OCI-LY7 (cell line): ENCODE measurements at regions not wholly inside any gene's neighbourhood (a gene's known extent, or its start where the extent isn't known, plus 50 kb on each side); places are given as distances from the start of the nearest gene placed in this dataset.
"Not testable (repeated sequence)": the region's sequence is repeated elsewhere in the genome, so short reads cannot be mapped to it uniquely, and the experiment has no call there.

Experiments used
- BruUV-seq: library from RNA; stranded (reverse); fragments of 400-500 nt; replicated peaks from 2 replicates; lab custom pipeline; 2021; lab: Mats Ljungman, UMichigan
- CTCF ChIA-PET: fragments of 300-600 bp; sonication (Branson Sonifier 250); formaldehyde crosslinking; loops from one replicate; lab custom pipeline; 2022; ENCODE audit warnings: antibody characterized with exemption; ENCODE audit not compliant: unreplicated experiment; lab: Charles Lee
- POLR2A ChIA-PET: fragments of 300-600 bp; sonication (Branson Sonifier 250); formaldehyde crosslinking; loops from one replicate; lab custom pipeline; 2022; ENCODE audit warnings: antibody characterized with exemption; lab: Charles Lee
- DNase-seq: peaks from one replicate; pipeline ENCODE4 v3.0.0-alpha.2; 2015; ENCODE audit warnings: low spot score
- H2AFZ ChIP-seq: fragments of 200-600 bp; sonication (generic), shearing (Covaris generic); 2 replicates; pipeline ENCODE4 v1.6.1; 2014; ENCODE audit warnings: mild to moderate bottlenecking, antibody characterized with exemption, low read length, moderate library complexity
- H3K27ac ChIP-seq: fragments of 200-600 bp; sonication (generic); 2 replicates; pipeline ENCODE4 v1.5.1; 2014; ENCODE audit warnings: mixed run types, low read depth, mild to moderate bottlenecking, moderate library complexity, low read length, inconsistent platforms; ENCODE audit not compliant: poor library complexity, severe bottlenecking
- H3K36me3 ChIP-seq: fragments of 200-600 bp; sonication (generic); 2 replicates; pipeline ENCODE4 v1.6.1; 2014; ENCODE audit warnings: mild to moderate bottlenecking, antibody characterized with exemption, low read length, moderate library complexity, mixed read lengths; ENCODE audit not compliant: insufficient read depth
- H3K4me1 ChIP-seq: fragments of 200-600 bp; sonication (generic); 2 replicates; pipeline ENCODE4 v1.5.1; 2014; ENCODE audit warnings: mild to moderate bottlenecking, low read length; ENCODE audit not compliant: insufficient read depth, poor library complexity, severe bottlenecking
- H3K4me2 ChIP-seq: fragments of 200-600 bp; sonication (generic); 2 replicates; pipeline ENCODE4 v1.6.1; 2014; ENCODE audit warnings: mild to moderate bottlenecking, low read length
- H3K4me3 ChIP-seq: fragments of 200-600 bp; sonication (generic); 2 replicates; pipeline ENCODE4 v1.5.1; 2014; ENCODE audit warnings: mild to moderate bottlenecking, low read depth, low read length; ENCODE audit not compliant: poor library complexity, severe bottlenecking
- H3K79me2 ChIP-seq: fragments of 200-600 bp; sonication (generic); 2 replicates; pipeline ENCODE4 v1.6.1; 2016; ENCODE audit warnings: low read depth, mild to moderate bottlenecking, low read length, moderate library complexity, mixed read lengths; ENCODE audit not compliant: insufficient read depth
- H3K9me2 ChIP-seq: fragments of 200-600 bp; sonication (generic); 2 replicates; pipeline ENCODE4 v1.6.1; 2016; ENCODE audit warnings: mild to moderate bottlenecking, low read length, mixed read lengths; ENCODE audit not compliant: insufficient read depth
- H3K9me3 ChIP-seq: fragments of 200-600 bp; sonication (generic); 2 replicates; pipeline ENCODE4 v1.6.1; 2014; ENCODE audit warnings: mild to moderate bottlenecking, mixed run types, low read length, mixed read lengths
- H4K20me1 ChIP-seq: fragments of 200-600 bp; sonication (generic); 2 replicates; pipeline ENCODE4 v1.6.1; 2014; ENCODE audit warnings: mild to moderate bottlenecking, antibody characterized with exemption, low read length, moderate library complexity, mixed read lengths; ENCODE audit not compliant: insufficient read depth
- CTCF ChIP-seq: fragments of 200-600 bp; sonication (generic); conservative IDR thresholded peaks from 2 replicates; pipeline ENCODE4 v1.5.1; 2014; ENCODE audit warnings: mild to moderate bottlenecking, antibody characterized with exemption, low read length, moderate library complexity, mixed read lengths
- EZH2phosphoT487 ChIP-seq: fragments of 200-600 bp; sonication (generic); IDR thresholded peaks from 2 replicates; pipeline ENCODE4 v1.6.1; 2018; ENCODE audit warnings: low read depth, borderline replicate concordance, mild to moderate bottlenecking, mixed run types, antibody characterized with exemption, low read length, moderate library complexity, mixed read lengths
- intact Hi-C: fragments of 100-400 bp; cut with micrococcal nuclease; formaldehyde crosslinking; loops from one replicate; pipeline ENCODE4 v1.10.0; 2022; ENCODE audit not compliant: unreplicated experiment

GRCh38 chr3:164302622-164303021, 775.7 kb downstream of the SI start:
- no peaks in the 10 kb centered on the region for H3K9me3 ChIP-seq
- no peak for DNase-seq
- H3K4me3 ChIP-seq, result no peak overlapping the region
- H3K79me2 ChIP-seq, result no peaks in the 10 kb centered on the region
- H3K4me1 ChIP-seq, result no peaks in the 10 kb centered on the region
- ChIA-PET CTCF (no interaction called here), POLR2A (no interaction called here)
- no peaks in the 10 kb centered on the region for H3K36me3 ChIP-seq
- intact Hi-C loops, result no loop called here
- no peaks in the 10 kb centered on the region for H3K9me2 ChIP-seq
- no peak overlapping the region for H3K4me2 ChIP-seq
- H3K27ac ChIP-seq, result no peak overlapping the region
- TF ChIP-seq EZH2phosphoT487, result no peak
- no peak for TF ChIP-seq CTCF
- no peaks in the 10 kb centered on the region for H4K20me1 ChIP-seq
- no TSS peak for BruUV-seq
- no peak overlapping the region for H2AFZ ChIP-seq

- BruUV-seq, CTCF ChIA-PET, H3K4me3 ChIP-seq: not testable (repeated sequence)
Observed at GRCh38 chr3:164291486-164291885, 786.8 kb downstream of the SI start.

GRCh38 chr3:164278550-164278949, 799.7 kb downstream of the SI start:
- Histone ChIP-seq H2AFZ (no peak overlapping the region), H3K27ac (no peak overlapping the region), H3K9me3 (no peaks in the 10 kb centered on the region), H4K20me1 (no peaks in the 10 kb centered on the region), H3K4me1 (no peaks in the 10 kb centered on the region), H3K9me2 (no peaks in the 10 kb centered on the region), H3K4me3 (no peak overlapping the region), H3K4me2 (no peak overlapping the region), H3K36me3 (no peaks in the 10 kb centered on the region), H3K79me2 (no peaks in the 10 kb centered on the region)
- no TSS peak for BruUV-seq
- intact Hi-C loops, result no loop called here
- ChIA-PET POLR2A (no interaction called here), CTCF (no interaction called here)
- TF ChIP-seq CTCF (no peak), EZH2phosphoT487 (no peak)
- no peak for DNase-seq

More at GRCh38 chr3:164291486-164291885, 786.8 kb downstream of the SI start:
- POLR2A ChIA-PET, H2AFZ ChIP-seq, DNase-seq, H4K20me1 ChIP-seq, H3K36me3 ChIP-seq, H3K9me3 ChIP-seq, H3K4me2 ChIP-seq, H3K4me1 ChIP-seq, H3K27ac ChIP-seq, intact Hi-C loops, H3K79me2 ChIP-seq, H3K9me2 ChIP-seq: not testable (repeated sequence)
